GM23338 (cell line): ENCODE measurements at regions not wholly inside any gene's neighbourhood (a gene's known extent, or its start where the extent isn't known, plus 50 kb on each side); places are given as distances from the start of the nearest gene placed in this dataset.

ENCODE experiments used
- ATAC-seq: fragments of 200-7000 bp; cut with Tn5 transposase; 3 replicates; pipeline ENCODE4 v1.9.1; 2020
- DNase-seq: peaks from one replicate; pipeline ENCODE4 v3.0.0-alpha.2; 2015; ENCODE audit warnings: low spot score
- H2AFZ ChIP-seq: fragments of 200-600 bp; sonication (generic); 2 replicates; pipeline ENCODE4 v1.8.0; 2016; ENCODE audit warnings: antibody characterized with exemption, mild to moderate bottlenecking, moderate library complexity
- H3F3A ChIP-seq: fragments of 200-600 bp; sonication (generic); replicated peaks from 2 replicates; pipeline ENCODE4 v1.8.0; 2017; ENCODE audit warnings: antibody characterized with exemption, mixed run types, low read depth
- H3K27ac ChIP-seq: fragments of 200-600 bp; sonication (generic); 2 replicates; pipeline ENCODE4 v1.6.1; 2016; ENCODE audit warnings: low read depth
- H3K27me3 ChIP-seq: fragments of 200-600 bp; sonication (generic); 2 replicates; pipeline ENCODE4 v1.8.0; 2016; ENCODE audit warnings: mild to moderate bottlenecking, mixed run types, moderate library complexity; ENCODE audit not compliant: insufficient read depth
- H3K36me3 ChIP-seq: fragments of 200-600 bp; sonication (generic); 2 replicates; pipeline ENCODE4 v1.8.0; 2016; ENCODE audit warnings: mild to moderate bottlenecking; ENCODE audit not compliant: insufficient read depth
- H3K4me1 ChIP-seq: fragments of 200-600 bp; sonication (generic); 2 replicates; pipeline ENCODE4 v1.8.0; 2016; ENCODE audit warnings: mild to moderate bottlenecking, moderate library complexity; ENCODE audit not compliant: insufficient read depth
- H3K4me2 ChIP-seq: fragments of 200-600 bp; sonication (generic); 2 replicates; pipeline ENCODE4 v1.7.1; 2017; ENCODE audit warnings: mixed run types
- H3K4me3 ChIP-seq: fragments of 200-600 bp; sonication (generic); 2 replicates; pipeline ENCODE4 v1.6.1; 2016; ENCODE audit warnings: mixed run types
- H3K79me2 ChIP-seq: fragments of 200-600 bp; sonication (generic); replicated peaks from 2 replicates; pipeline ENCODE4 v1.8.0; 2017; ENCODE audit warnings: mild to moderate bottlenecking; ENCODE audit not compliant: insufficient read depth
- H3K9me2 ChIP-seq: fragments of 200-600 bp; sonication (generic); 2 replicates; pipeline ENCODE4 v1.8.0; 2017; ENCODE audit not compliant: insufficient read depth
- H4K20me1 ChIP-seq: fragments of 200-600 bp; sonication (generic); replicated peaks from 2 replicates; pipeline ENCODE4 v1.8.0; 2017; ENCODE audit warnings: mild to moderate bottlenecking; ENCODE audit not compliant: insufficient read depth
- H3K27ac Mint-ChIP-seq: 2 replicates; pipeline ENCODE4 v1.8.0; 2020; ENCODE audit warnings: inconsistent platforms, mild to moderate bottlenecking, moderate library complexity, mixed read lengths
- H3K27me3 Mint-ChIP-seq: 3 replicates; pipeline ENCODE4 v1.8.0; 2022; ENCODE audit warnings: low read depth, mild to moderate bottlenecking, moderate library complexity, mixed read lengths, inconsistent platforms; ENCODE audit not compliant: insufficient read depth, poor library complexity
- H3K36me3 Mint-ChIP-seq: 3 replicates; pipeline ENCODE4 v1.8.0; 2021; ENCODE audit warnings: low read depth, mild to moderate bottlenecking, inconsistent platforms, moderate library complexity, mixed read lengths
- H3K4me1 Mint-ChIP-seq: 3 replicates; pipeline ENCODE4 v1.8.0; 2020; ENCODE audit warnings: mild to moderate bottlenecking, inconsistent platforms, mixed read lengths
- H3K4me3 Mint-ChIP-seq: 3 replicates; pipeline ENCODE4 v1.8.0; 2021; ENCODE audit warnings: moderate library complexity, mild to moderate bottlenecking, inconsistent platforms, mixed read lengths
- H3K9me3 Mint-ChIP-seq: 3 replicates; pipeline ENCODE4 v1.8.0; 2020; ENCODE audit warnings: moderate library complexity, mild to moderate bottlenecking, inconsistent platforms, mixed read lengths
- CREB1 ChIP-seq: fragments of 250-450 bp; sonication (Bioruptor Pico); IDR thresholded peaks from 2 replicates; pipeline ENCODE4 v1.5.0; 2020; ENCODE audit warnings: low read depth, mild to moderate bottlenecking, moderate library complexity
- CTCF ChIP-seq, 2 experiments: fragments of 200-600 bp in 1 of 2; sonication (generic) in 1 of 2; conservative IDR thresholded peaks; 2 replicates each; pipeline versions ENCODE4 v1.5.1 to v1.6.1; 2016 to 2017; ENCODE audit warnings: antibody characterized with exemption in 2 of 2, low read depth in 2 of 2, mild to moderate bottlenecking in 2 of 2, moderate library complexity in 1 of 2
- ETS1 ChIP-seq: IDR thresholded peaks from 2 replicates; pipeline ENCODE4 v1.6.1; 2016; ENCODE audit warnings: antibody characterized with exemption
- EZH2 ChIP-seq: fragments of 200-600 bp; sonication (generic); IDR thresholded peaks from one replicate; pipeline ENCODE4 v1.8.0; 2017; ENCODE audit warnings: antibody characterized with exemption, mild to moderate bottlenecking, low read depth; ENCODE audit not compliant: unreplicated experiment
- EZH2phosphoT487 ChIP-seq: fragments of 200-600 bp; sonication (generic); IDR thresholded peaks from one replicate; pipeline ENCODE4 v1.8.1; 2018; ENCODE audit warnings: antibody characterized with exemption; ENCODE audit not compliant: unreplicated experiment
- JUNB ChIP-seq: IDR thresholded peaks from one replicate; pipeline ENCODE4 v1.6.1; 2016; ENCODE audit warnings: antibody characterized with exemption; ENCODE audit not compliant: unreplicated experiment
- NANOG ChIP-seq: IDR thresholded peaks from 2 replicates; pipeline ENCODE4 v1.6.1; 2016; ENCODE audit warnings: antibody characterized with exemption, borderline replicate concordance
- POLR2AphosphoS5 ChIP-seq: IDR thresholded peaks from 2 replicates; pipeline ENCODE4 v1.6.1; 2016; ENCODE audit warnings: antibody characterized with exemption, low read depth
- REST ChIP-seq: IDR thresholded peaks from one replicate; pipeline ENCODE4 v1.6.1; 2018; ENCODE audit warnings: antibody characterized with exemption; ENCODE audit not compliant: unreplicated experiment
- STAT1 ChIP-seq: IDR thresholded peaks from one replicate; pipeline ENCODE4 v1.6.1; 2016; ENCODE audit warnings: antibody characterized with exemption; ENCODE audit not compliant: unreplicated experiment
- ZNF114 ChIP-seq: fragments of 250-450 bp; sonication (Bioruptor Pico); IDR thresholded peaks from 2 replicates; pipeline ENCODE4 v1.5.0; 2020; ENCODE audit warnings: mild to moderate bottlenecking, moderate library complexity
- ZNF331 ChIP-seq: fragments of 250-450 bp; sonication (Bioruptor Pico); IDR thresholded peaks from 2 replicates; pipeline ENCODE4 v1.5.0; 2020; ENCODE audit warnings: low read depth, mild to moderate bottlenecking, moderate library complexity
- ZNF462 ChIP-seq: fragments of 250-450 bp; sonication (Bioruptor Pico); IDR thresholded peaks from 2 replicates; pipeline ENCODE4 v1.5.0; 2020; ENCODE audit warnings: mild to moderate bottlenecking, moderate library complexity

GRCh38 chr1:80509965-80510522 is 1290.7 kb upstream of the ADGRL2 start:
- H3K9me2 ChIP-seq: no peaks in the 10 kb centered on the region
- no peak overlapping the region for H2AFZ ChIP-seq
- H3K4me3 Mint-ChIP-seq: no peak overlapping the region
- H3K4me2 ChIP-seq: no peak overlapping the region
- DNase-seq (peak; percentile 87), ATAC-seq (peak; percentile 77)
- H3K36me3 Mint-ChIP-seq: peaks cover 9% of the 10 kb centered on the region; the same call in 1 of the 3 replicates
- peak overlapping the region; percentile 33; the same call in 1 of the 2 replicates for H3K27ac ChIP-seq
- H3K4me1 ChIP-seq: 0 out of 2 replicates have a peak, but pooled peaks cover 6% of the 10 kb centered on the region
- H3K27ac Mint-ChIP-seq: peak overlapping the region; percentile 37; the same call in 1 of the 2 replicates
- peaks cover 22% of the 10 kb centered on the region for H3K4me1 Mint-ChIP-seq
- no peaks in the 10 kb centered on the region for H3K79me2 ChIP-seq
- no peaks in the 10 kb centered on the region for H3F3A ChIP-seq
- H3K36me3 ChIP-seq: no peaks in the 10 kb centered on the region
- no peak overlapping the region for H3K4me3 ChIP-seq
- no peaks in the 10 kb centered on the region for H3K27me3 ChIP-seq
- peaks cover 13% of the 10 kb centered on the region; the same call in 2 of the 3 replicates for H3K9me3 Mint-ChIP-seq
- TF ChIP-seq ZNF462 (CRISPR knock-in tag) (no peak), ZNF331 (CRISPR knock-in tag) (no peak), NANOG (no peak), CTCF (conservative IDR thresholded peaks at IDR 0.05; ENCODE audit: low read depth in 2 of 2) (no peak), POLR2AphosphoS5 (no peak), JUNB (no peak), ZNF114 (no peak), EZH2phosphoT487 (no peak), STAT1 (no peak), ETS1 (no peak), CREB1 (CRISPR knock-in tag) (no peak), EZH2 (no peak), REST (no peak)
- no peaks in the 10 kb centered on the region for H4K20me1 ChIP-seq
- H3K27me3 Mint-ChIP-seq: peaks cover 5% of the 10 kb centered on the region
